HUES48 (cell line): ENCODE measurements at regions not wholly inside any gene's neighbourhood (a gene's known extent, or its start where the extent isn't known, plus 50 kb on each side); places are given as distances from the start of the nearest gene placed in this dataset.

Experiments
- H3K27ac ChIP-seq: one replicate; pipeline ENCODE4 v1.7.0; 2013; ENCODE audit warnings: low read depth, low read length, inconsistent platforms
- H3K27me3 ChIP-seq: 2 replicates; pipeline ENCODE4 v1.6.1; 2013; ENCODE audit warnings: mild to moderate bottlenecking, low read length; ENCODE audit not compliant: control insufficient read depth, insufficient read depth
- H3K36me3 ChIP-seq: 2 replicates; pipeline ENCODE4 v1.6.1; 2013; ENCODE audit warnings: low read length; ENCODE audit not compliant: control insufficient read depth, insufficient read depth
- H3K4me1 ChIP-seq: 2 replicates; pipeline ENCODE4 v1.6.1; 2013; ENCODE audit warnings: mild to moderate bottlenecking, low read length; ENCODE audit not compliant: control insufficient read depth, insufficient read depth
- H3K4me3 ChIP-seq: 2 replicates; pipeline ENCODE4 v1.5.1; 2013; ENCODE audit warnings: mild to moderate bottlenecking, low read depth, low read length
- H3K9ac ChIP-seq: 2 replicates; pipeline ENCODE4 v1.6.1; 2013; ENCODE audit warnings: mild to moderate bottlenecking, low read depth, low read length, moderate library complexity
- H3K9me3 ChIP-seq: 2 replicates; pipeline ENCODE4 v1.6.1; 2013; ENCODE audit warnings: low read length; ENCODE audit not compliant: control insufficient read depth, insufficient read depth

DNA sequence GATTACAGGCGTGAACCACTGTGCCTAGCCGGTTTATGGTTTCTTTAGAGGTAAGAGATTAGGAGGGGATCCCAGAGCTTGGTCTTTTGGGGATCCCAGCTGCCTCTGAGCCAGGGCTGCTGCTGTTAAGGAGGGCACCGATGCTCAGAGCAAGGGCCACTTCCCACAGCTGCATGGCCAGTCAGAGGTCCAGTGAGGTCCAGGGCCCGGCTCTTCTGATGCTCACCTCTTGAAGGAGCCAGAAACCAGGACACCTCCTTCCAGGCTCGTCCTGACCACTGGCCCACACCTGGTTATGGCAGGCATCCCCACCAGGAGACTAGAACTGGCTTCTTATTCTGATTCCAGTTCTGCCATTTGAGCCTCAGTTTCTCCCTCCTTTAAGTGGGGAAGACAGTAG, 149.0 kb downstream of the TEX29 start:
- Histone ChIP-seq H3K4me3 (no peak overlapping the region), H3K27me3 (no peaks in the 10 kb centered on the region), H3K9ac (no peak overlapping the region), H3K9me3 (no peaks in the 10 kb centered on the region), H3K4me1 (no peaks in the 10 kb centered on the region), H3K36me3 (no peaks in the 10 kb centered on the region), H3K27ac (no peak overlapping the region)

DNA sequence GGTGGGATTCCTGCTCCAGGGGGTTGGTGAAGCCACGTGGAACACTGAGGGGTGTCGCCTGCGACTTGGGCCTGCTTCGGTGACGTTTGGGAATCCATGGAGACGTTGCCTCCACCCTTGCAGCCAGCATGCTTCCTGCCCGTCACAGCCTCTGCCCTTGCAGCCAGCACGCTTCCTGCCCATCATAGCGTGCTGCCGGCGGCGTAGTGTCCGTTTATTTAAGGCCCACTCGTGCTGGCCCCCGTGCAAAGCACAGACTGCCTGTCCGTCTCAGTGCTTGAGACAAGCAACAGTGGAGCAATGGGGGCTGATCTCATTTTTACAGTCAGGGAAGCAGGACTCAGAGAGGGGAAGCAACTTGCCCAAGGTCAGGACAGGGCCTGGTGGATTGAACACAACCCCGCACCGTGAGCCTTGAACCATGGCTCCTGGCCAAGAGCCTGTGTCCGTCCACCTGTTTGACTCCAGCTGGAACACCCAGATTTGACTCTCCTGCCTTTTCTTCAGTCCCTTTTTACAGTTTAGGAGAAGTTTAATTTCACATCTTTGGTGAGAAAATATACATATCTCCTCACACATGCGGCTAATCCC, 149.6 kb downstream of the TEX29 start:
- Histone ChIP-seq H3K4me3 (no peak overlapping the region), H3K9ac (no peak overlapping the region), H3K4me1 (no peaks in the 10 kb centered on the region), H3K36me3 (no peaks in the 10 kb centered on the region), H3K27ac (no peak overlapping the region), H3K27me3 (no peaks in the 10 kb centered on the region), H3K9me3 (no peaks in the 10 kb centered on the region)

DNA sequence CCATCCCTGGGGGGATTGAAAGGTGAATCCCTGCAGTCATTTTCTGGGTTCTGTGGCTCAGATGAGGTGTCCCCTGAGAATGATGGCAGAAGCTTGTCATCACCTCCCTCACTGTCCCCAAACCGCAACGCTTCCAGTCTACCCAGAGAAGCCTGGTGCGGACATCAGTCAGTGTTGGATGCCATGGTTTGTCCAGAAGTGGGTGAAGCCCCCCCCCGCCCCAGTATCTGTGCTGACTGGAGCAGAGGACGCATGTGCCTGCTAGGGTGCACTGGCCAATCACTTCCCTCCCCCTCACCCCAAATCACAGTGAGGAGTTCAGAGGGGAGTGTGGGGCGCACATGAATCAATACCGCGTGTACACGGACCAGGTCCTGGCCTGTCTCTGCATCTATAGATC, 150.5 kb downstream of the TEX29 start:
- Histone ChIP-seq H3K4me1 (no peaks in the 10 kb centered on the region), H3K27me3 (no peaks in the 10 kb centered on the region), H3K9ac (no peak overlapping the region)

DNA sequence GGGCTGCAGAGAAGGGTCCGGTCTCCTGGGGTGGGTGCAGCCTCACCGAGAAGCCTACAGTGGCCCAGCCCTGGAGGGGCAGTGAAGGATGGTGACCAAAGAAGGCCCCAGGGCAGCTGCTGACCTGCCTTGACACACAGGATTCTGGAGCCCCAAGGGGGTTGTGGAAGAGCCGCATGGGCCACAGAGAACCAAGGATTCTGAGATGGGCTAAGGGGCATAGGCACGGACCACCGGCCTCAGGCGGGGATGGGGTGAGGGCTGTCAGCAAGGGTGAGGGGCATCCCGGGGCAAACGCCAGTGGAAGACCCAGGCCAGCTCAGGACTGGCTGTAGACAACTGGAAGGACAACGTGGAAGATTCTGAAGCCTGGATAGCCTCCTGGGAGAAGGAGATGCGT, 151.6 kb downstream of the TEX29 start:
- Histone ChIP-seq H3K27ac (no peak overlapping the region), H3K4me3 (no peak overlapping the region), H3K27me3 (no peaks in the 10 kb centered on the region), H3K9me3 (no peaks in the 10 kb centered on the region), H3K9ac (no peak overlapping the region), H3K4me1 (no peaks in the 10 kb centered on the region), H3K36me3 (no peaks in the 10 kb centered on the region)

More for the DNA sequence above, 150.5 kb downstream of the TEX29 start:
- no peak overlapping the region for H3K27ac ChIP-seq
- H3K36me3 ChIP-seq, result no peaks in the 10 kb centered on the region
- no peak overlapping the region for H3K4me3 ChIP-seq
- no peaks in the 10 kb centered on the region for H3K9me3 ChIP-seq

DNA sequence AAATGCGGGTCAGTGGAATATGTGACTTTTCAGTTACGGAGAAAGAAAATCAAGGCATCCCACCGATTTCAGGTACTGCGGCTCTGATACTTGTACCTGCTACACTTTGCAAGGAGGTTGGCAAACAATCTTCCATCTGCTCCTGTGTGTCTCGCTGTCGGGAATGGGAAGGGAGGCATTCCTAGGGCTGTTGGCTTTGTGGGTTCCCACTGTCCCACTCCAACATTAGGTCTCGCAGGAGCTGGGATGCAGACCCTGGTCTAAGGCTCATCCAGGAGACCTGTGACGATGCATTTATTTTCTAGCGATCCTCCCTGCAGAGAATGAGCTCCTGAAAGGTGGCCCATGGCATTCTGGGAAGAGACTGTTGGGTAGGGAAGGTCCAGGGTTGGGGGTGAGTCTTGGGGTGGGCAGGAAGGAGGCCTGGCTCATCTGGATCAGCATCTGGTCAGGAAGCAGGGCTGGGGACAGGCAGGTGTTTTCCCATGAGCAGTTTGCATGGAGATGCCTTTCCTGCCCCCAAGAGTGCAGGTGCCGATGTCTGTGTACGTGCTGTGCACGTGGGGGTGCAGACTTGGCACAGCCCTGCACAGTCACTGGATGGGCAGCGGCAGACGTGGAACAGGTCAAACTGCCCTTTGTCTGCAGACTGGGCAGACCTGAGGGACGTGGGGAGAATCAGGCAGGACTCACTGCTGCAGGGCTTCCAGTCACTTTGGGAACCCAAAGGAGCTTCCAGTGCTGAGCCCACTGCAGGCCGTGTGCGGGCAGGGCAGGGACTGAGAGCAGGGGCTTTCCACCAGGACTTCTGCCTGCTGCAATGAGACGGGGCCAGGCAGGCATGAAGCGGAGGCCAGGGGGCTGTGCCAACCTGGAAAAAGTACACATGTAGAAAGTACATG, 152.4 kb downstream of the TEX29 start:
- Histone ChIP-seq H3K4me1 (no peaks in the 10 kb centered on the region), H3K36me3 (no peaks in the 10 kb centered on the region), H3K9me3 (no peaks in the 10 kb centered on the region), H3K9ac (no peak overlapping the region), H3K27me3 (no peaks in the 10 kb centered on the region), H3K27ac (no peak overlapping the region), H3K4me3 (no peak overlapping the region)

DNA sequence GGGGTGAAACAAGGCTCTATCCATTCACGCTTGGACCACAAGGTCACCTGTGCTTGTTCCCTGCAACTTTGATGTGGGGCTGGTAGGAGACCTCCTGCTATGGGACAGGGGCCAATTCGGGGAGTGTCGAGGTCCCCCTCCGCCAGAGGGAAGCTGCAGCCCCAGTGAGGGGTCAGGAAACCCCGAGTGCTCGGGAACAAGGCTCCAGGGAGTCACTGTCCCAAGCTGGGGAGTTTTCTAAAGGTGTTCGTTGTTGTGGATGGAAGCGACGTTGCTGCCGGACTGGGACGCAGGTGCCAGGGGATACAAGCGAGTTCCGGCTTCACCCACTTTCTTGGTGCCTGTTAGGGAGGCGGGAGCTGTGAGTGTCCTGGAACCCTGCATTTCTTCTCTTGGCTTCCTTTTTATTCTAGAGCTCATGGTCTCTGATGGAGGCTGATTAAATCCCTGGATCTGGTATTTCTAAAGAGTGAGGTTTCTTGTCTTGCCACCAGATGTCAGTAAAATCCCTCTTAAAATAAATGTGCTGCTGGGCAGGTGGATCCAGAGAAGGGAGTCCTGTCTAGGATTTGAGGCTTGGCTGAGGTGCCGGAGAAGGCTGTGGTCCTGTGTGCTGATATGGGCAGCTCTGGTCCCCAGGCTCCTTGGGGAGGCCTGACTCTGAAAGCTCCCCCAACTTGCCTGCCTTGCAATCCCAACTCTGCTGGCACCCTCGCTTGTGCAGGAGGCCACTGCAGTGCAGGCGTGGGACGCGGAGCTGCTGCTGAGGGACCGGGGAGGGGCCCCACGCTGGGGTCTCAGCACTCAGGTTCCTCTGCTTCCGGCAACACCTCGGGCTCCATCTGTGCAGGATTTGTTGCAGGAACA, 153.9 kb downstream of the TEX29 start:
- no peaks in the 10 kb centered on the region for H3K27me3 ChIP-seq

DNA sequence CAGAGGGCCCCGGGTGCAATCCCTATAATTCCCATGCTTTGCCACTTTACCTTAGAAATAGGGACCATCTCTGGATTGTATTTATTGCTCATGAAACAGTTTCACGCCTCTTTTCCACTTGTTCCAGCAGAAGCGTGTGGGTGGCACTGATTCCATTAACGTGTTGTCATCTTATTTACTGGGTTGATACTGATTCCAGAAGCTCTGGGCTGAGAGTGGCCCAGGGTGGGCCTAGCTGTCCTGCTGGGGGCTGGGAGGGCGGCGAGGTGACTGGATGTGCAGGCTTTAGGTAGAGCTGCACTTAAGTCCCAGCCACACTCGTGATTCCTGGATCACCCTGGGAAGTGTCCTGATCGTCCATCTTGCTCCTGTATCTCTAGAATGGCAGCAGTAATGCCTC, 155.0 kb downstream of the TEX29 start:
- H3K4me1 ChIP-seq, result no peaks in the 10 kb centered on the region
- no peak overlapping the region for H3K4me3 ChIP-seq
- H3K9me3 ChIP-seq, result no peaks in the 10 kb centered on the region
- H3K27ac ChIP-seq, result no peak overlapping the region
- H3K36me3 ChIP-seq, result no peaks in the 10 kb centered on the region
- H3K27me3 ChIP-seq, result no peaks in the 10 kb centered on the region
- H3K9ac ChIP-seq, result no peak overlapping the region

More for the DNA sequence above, 153.9 kb downstream of the TEX29 start:
- Histone ChIP-seq H3K4me3 (no peak overlapping the region), H3K9me3 (no peaks in the 10 kb centered on the region), H3K4me1 (no peaks in the 10 kb centered on the region), H3K36me3 (no peaks in the 10 kb centered on the region), H3K9ac (no peak overlapping the region), H3K27ac (no peak overlapping the region)

DNA sequence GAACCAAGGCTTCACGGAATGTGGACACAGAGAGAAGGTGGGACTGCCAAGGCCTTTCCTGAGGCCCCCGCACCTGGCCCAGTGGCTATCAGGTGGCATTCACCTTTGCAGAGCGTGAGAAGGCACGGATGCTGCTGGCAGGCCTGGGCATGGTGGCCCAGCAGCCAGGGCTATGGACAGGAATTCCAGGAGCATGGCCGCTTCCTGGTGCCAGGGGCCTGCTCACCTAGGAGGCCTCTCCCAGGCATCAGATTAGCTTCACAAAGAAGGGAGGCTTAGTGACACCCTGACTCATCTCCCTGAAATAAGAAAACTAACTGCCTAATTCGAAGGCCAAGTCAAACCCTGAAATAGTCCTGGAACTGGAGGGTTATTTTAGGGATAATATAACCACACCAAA, 155.8 kb downstream of the TEX29 start:
- Histone ChIP-seq H3K36me3 (no peaks in the 10 kb centered on the region), H3K4me1 (no peaks in the 10 kb centered on the region), H3K4me3 (no peak overlapping the region), H3K9ac (no peak overlapping the region), H3K9me3 (no peaks in the 10 kb centered on the region), H3K27ac (no peak overlapping the region), H3K27me3 (no peaks in the 10 kb centered on the region)

DNA sequence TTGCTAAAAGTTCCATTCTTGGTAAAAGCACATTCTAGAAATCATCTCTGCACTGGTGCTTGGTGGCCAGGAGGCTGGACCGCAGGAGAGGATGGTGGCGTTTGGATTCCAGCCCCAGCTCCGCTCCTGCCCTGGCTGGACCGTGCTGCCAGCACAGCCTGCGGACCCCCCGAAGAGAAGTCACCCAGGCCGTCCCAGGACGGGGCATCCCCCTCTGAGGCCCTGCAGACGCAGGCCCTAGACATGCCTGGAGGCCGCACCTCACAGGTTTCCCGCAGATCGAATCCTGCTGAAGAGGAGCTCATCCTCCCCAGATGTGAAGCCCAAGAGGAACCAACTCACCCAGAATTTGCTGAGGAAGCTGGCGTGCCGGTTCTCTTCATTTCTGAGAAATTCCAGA, 159.0 kb downstream of the TEX29 start:
- no peaks in the 10 kb centered on the region for H3K9me3 ChIP-seq
- H3K9ac ChIP-seq, result no peak overlapping the region
- H3K27ac ChIP-seq, result no peak overlapping the region
- H3K36me3 ChIP-seq, result no peaks in the 10 kb centered on the region
- no peaks in the 10 kb centered on the region for H3K27me3 ChIP-seq
- H3K4me3 ChIP-seq, result no peak overlapping the region
- H3K4me1 ChIP-seq, result no peaks in the 10 kb centered on the region

DNA sequence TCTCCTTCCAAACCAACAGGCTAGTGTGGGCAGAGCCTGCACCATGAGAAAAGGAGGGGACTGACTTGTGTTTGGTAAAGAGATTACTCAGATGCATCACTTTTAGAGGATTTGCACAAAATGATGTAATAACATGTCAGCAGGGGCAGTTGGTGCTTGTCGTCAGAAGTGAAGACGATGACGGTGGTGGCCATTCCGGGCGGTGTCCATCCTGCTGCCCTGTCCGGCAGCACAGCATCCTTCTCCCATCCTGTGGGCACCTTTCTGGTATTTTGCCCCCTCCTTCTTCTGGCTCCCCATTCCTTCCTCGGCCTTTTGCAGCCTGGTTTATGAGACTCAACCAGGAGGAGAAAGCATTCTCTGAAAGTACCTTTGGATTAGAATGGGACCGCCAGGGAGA, 160.1 kb downstream of the TEX29 start:
- Histone ChIP-seq H3K27ac (no peak overlapping the region), H3K4me3 (no peak overlapping the region), H3K9ac (no peak overlapping the region), H3K9me3 (no peaks in the 10 kb centered on the region), H3K4me1 (no peaks in the 10 kb centered on the region), H3K36me3 (no peaks in the 10 kb centered on the region), H3K27me3 (no peaks in the 10 kb centered on the region)

DNA sequence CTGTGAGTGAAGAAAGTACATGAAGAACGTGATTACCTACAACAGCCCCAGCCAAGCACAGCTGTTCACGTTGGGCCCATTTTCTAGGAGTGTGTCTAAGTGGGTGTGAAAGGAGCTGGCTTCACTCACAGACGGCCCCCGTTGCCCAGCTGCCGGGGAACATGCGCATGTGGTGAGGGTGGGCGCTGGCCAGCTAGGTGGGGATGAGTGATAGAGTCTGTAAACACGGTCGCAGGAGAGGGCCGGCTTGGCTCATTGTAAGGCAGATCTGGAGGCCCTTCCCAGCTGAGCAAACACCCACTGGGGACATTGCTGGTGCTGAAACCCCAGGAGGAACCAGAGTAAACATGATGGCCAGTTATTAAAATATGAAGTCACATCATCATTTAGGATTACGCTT, 160.5 kb downstream of the TEX29 start:
- no peaks in the 10 kb centered on the region for H3K4me1 ChIP-seq
- H3K4me3 ChIP-seq, result no peak overlapping the region
- H3K9ac ChIP-seq, result no peak overlapping the region
- no peaks in the 10 kb centered on the region for H3K9me3 ChIP-seq
- no peaks in the 10 kb centered on the region for H3K36me3 ChIP-seq
- no peaks in the 10 kb centered on the region for H3K27me3 ChIP-seq
- H3K27ac ChIP-seq, result no peak overlapping the region
